ENCODE measurements at regions not wholly inside any gene's neighbourhood (a gene's known extent, or its start where the extent isn't known, plus 50 kb on each side); places are given as distances from the start of the nearest gene placed in this dataset.

DNA sequence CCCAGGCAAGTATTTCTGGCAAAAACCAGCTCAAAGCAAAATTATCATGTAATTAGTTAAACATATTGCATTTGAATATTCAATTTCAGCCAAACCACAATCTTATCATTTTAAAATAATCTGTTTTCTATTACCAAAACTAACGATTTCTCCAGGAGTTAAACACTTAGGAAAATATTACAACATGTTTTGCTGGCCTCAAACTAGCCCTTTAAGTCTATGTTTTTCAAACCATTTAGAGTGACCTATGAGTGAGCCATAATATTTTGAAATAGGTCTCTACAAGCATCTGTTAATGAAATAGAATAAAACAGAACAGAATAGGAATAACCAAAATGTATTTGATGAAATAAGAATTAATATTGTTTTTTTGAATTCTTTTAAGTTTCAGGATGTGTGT, 370.9 kb downstream of the COL12A1 start:
- ATAC-seq (no peak), DNase-seq (no peak)
- Histone ChIP-seq H3K27me3 (no peaks in the 10 kb centered on the region), H3K36me3 (no peaks in the 10 kb centered on the region), H3K4me3 (no peak overlapping the region), H3K27ac (no peak overlapping the region), H3K9me3 (no peaks in the 10 kb centered on the region), H3K4me1 (no peaks in the 10 kb centered on the region)
- in situ Hi-C loops (cut with MboI; ENCODE audit: low sequenced_read_pairs in 4 of 4) (no loop called here), intact Hi-C loops (cut with DNase I; ENCODE audit: low total_unique reads) (no loop called here)
- TF ChIP-seq POLR2A (IDR thresholded peaks at IDR 0.05) = no peak
- TF ChIP-seq, protein P1, sequence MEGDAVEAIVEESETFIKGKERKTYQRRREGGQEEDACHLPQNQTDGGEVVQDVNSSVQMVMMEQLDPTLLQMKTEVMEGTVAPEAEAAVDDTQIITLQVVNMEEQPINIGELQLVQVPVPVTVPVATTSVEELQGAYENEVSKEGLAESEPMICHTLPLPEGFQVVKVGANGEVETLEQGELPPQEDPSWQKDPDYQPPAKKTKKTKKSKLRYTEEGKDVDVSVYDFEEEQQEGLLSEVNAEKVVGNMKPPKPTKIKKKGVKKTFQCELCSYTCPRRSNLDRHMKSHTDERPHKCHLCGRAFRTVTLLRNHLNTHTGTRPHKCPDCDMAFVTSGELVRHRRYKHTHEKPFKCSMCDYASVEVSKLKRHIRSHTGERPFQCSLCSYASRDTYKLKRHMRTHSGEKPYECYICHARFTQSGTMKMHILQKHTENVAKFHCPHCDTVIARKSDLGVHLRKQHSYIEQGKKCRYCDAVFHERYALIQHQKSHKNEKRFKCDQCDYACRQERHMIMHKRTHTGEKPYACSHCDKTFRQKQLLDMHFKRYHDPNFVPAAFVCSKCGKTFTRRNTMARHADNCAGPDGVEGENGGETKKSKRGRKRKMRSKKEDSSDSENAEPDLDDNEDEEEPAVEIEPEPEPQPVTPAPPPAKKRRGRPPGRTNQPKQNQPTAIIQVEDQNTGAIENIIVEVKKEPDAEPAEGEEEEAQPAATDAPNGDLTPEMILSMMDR (IDR thresholded peaks at IDR 0.05 in 4 of 5, conservative IDR thresholded peaks at IDR 0.05 in 1 of 5) = no peak

DNA sequence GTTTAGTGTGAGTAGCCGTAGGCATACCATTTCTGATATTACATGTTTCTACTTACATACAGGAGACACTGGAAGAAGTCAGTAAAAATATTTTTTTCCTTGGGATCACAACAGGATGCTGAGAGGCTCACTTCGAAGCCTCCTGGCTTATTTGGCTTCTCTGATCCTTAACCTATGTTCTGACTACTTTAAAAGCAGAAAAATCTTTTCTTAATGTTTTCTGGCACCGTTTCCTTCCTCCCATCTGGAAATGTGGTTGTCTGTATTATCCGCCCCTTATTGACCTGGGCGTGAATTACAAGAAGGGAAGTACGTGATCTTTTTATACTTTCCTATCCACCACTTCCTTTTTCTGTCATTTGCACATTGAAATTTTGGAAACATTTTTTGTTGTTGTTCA, 379.6 kb downstream of the COL12A1 start:
- in situ Hi-C loops (cut with MboI; ENCODE audit: low sequenced_read_pairs in 4 of 4) (no loop called here), intact Hi-C loops (cut with DNase I; ENCODE audit: low total_unique reads) (no loop called here)
- no peak for ATAC-seq
- no peaks in the 10 kb centered on the region for H3K27me3 ChIP-seq
- H3K9me3 ChIP-seq = peaks cover 0 to 7% (median 0%) of the 10 kb centered on the region in 3 donors
- no peak for DNase-seq
- H3K36me3 ChIP-seq = no peaks in the 10 kb centered on the region
- no peak overlapping the region for H3K27ac ChIP-seq
- TF ChIP-seq, protein P1 (IDR thresholded peaks at IDR 0.05 in 4 of 5, conservative IDR thresholded peaks at IDR 0.05 in 1 of 5) = no peak
- H3K4me1 ChIP-seq = no peaks in the 10 kb centered on the region
- no peak overlapping the region for H3K4me3 ChIP-seq

DNA sequence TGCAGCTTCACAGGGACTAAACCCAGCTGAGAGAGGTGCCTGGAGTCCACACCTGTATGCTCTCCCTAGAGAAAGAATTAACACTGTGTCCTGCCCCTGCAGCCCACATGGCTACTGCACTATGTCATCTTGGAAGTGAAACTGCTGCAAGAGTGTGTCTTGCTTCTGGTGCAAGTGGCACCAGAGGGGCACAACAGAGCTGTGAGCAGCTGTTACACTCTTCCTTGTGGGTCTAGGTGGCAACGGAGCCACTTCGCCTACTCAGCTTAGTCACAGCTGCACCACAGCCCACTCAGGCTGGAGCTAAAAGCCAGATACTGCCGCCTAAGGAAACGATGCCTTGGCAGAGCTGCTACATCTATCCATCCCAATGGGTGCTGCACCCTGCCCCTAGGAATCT, 391.4 kb downstream of the COL12A1 start:
- intact Hi-C loops (cut with DNase I; ENCODE audit: low total_unique reads) (no loop called here), in situ Hi-C loops (cut with MboI; ENCODE audit: low sequenced_read_pairs in 4 of 4) (no loop called here)
- Histone ChIP-seq H3K4me3 (no peak overlapping the region), H3K36me3 (no peaks in the 10 kb centered on the region), H3K27ac (no peak overlapping the region), H3K27me3 (no peaks in the 10 kb centered on the region), H3K4me1 (no peaks in the 10 kb centered on the region), H3K9me3 (no peaks in the 10 kb centered on the region)
- TF ChIP-seq, protein P1 (IDR thresholded peaks at IDR 0.05 in 4 of 5, conservative IDR thresholded peaks at IDR 0.05 in 1 of 5) = no peak
- TF ChIP-seq POLR2A (IDR thresholded peaks at IDR 0.05) = no peak
- ATAC-seq (no peak), DNase-seq (no peak)

DNA sequence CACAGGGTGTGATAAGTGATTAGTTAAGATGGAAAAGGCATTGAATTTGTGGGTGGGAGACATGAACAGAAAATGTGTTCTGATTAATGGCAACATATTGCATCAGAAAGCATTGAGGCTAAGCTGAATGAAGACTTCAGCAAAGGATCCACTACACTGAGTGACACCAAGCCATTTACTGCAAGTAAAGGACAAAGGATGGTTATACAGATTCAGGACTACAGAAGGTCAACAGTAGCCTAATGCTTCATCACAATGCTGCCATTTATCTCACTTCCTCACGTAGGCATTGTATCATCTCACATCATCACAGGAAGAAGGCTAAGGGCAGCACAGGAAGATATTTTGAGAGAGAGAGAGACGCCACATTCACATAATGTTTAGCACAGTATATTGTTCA, 398.2 kb downstream of the COL12A1 start:
- Histone ChIP-seq H3K36me3 (no peaks in the 10 kb centered on the region), H3K4me1 (no peaks in the 10 kb centered on the region), H3K4me3 (no peak overlapping the region), H3K9me3 (no peaks in the 10 kb centered on the region), H3K27ac (no peak overlapping the region), H3K27me3 (no peaks in the 10 kb centered on the region)
- in situ Hi-C loops (cut with MboI; ENCODE audit: low sequenced_read_pairs in 4 of 4) = no loop called here
- DNase-seq (no peak), ATAC-seq (no peak)
- intact Hi-C loops (cut with DNase I; ENCODE audit: low total_unique reads) = no loop called here
- no peak for TF ChIP-seq POLR2A (IDR thresholded peaks at IDR 0.05)
- TF ChIP-seq, protein P1 (IDR thresholded peaks at IDR 0.05 in 4 of 5, conservative IDR thresholded peaks at IDR 0.05 in 1 of 5) = no peak

DNA sequence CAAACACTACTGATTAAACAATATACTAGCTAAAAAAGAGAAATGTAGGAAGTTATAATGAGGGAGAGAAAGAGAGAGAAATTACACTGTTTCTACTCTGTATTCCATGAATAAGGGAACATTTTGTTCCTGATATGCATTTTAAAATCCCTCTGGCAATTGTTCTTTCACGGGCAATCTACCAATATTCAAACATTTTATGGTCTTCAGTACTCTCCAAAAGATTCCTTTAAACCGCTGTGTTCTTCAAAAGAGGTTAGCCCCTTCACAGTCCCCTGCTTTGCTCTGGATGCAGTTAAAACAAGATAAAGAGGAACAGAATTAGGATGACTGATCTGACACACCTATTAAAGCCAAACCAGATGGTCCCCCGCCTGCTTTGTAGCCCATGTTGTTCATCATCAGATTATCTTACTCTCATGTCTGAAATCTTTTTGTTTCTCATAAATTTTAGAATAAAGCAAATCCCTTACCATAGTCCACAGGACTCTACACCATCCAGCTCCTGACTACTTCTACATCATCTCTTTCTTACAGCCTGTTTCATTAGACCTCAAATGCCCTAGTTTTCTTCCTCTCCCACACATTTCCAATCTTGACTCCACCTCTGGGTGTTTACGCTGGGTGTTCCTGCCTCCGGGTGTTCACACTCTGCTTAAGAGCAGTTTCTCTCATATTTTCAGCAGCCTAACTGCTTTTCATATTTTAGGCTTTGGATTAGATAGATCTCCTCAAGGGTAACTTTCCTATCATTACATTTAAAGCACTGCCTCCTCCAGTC, 399.7 kb downstream of the COL12A1 start:
- H3K4me3 ChIP-seq = no peak overlapping the region
- peak overlapping the region; percentile 24 to 60 (median 47) for H3K27ac ChIP-seq
- ATAC-seq = peak; percentile 63 to 80
- H3K9me3 ChIP-seq = no peaks in the 10 kb centered on the region
- TF ChIP-seq, protein P1 (IDR thresholded peaks at IDR 0.05 in 4 of 5, conservative IDR thresholded peaks at IDR 0.05 in 1 of 5) = no peak
- no peak for TF ChIP-seq POLR2A (IDR thresholded peaks at IDR 0.05)
- no peaks in the 10 kb centered on the region for H3K27me3 ChIP-seq
- intact Hi-C loops (cut with DNase I; ENCODE audit: low total_unique reads) = no loop called here
- H3K36me3 ChIP-seq = no peaks in the 10 kb centered on the region
- H3K4me1 ChIP-seq = no peaks in the 10 kb centered on the region
- in situ Hi-C loops (cut with MboI; ENCODE audit: low sequenced_read_pairs in 4 of 4) = no loop called here
- peak in 1 of 2 donors; percentile 27 for DNase-seq
